GM18511 (cell line): ENCODE measurements at regions not wholly inside any gene's neighbourhood (a gene's known extent, or its start where the extent isn't known, plus 50 kb on each side); places are given as distances from the start of the nearest gene placed in this dataset.
A peak's percentile ranks its signal among the peaks of the same experiment; 100 is the strongest.

ENCODE experiments used
- ATAC-seq: cut with Tn5 transposase; IDR thresholded peaks from one replicate; pipeline ENCODE4 v1.9.1; 2021; ENCODE audit warnings: mild to moderate bottlenecking, moderate library complexity; ENCODE audit not compliant: unreplicated experiment

GRCh38 chr9:78781681-78782080 lies 484.8 kb downstream of the PSAT1 start:
- no peak for ATAC-seq

DNA sequence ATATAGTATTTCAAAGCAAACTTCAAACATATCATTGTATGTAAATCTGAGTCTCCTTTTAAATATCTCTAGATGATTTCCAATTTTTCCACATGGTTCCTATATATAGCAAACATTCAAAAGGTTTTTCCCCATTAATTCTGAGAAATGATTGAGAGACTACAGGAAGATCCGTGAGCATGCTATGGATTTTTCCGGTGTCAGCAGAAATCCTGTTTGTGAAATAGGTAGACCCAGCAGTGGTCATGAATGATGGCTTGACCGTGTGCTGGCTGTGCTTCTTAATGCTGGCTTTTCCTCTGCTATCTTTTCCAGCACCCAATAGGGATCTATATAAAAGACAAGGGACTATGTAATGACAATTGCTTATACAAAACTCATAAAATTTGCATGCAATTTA lies 485.3 kb downstream of the PSAT1 start:
- no peak for ATAC-seq

- no peak for ATAC-seq
Observed at GRCh38 chr9:78782858-78783257, 485.9 kb downstream of the PSAT1 start.

DNA sequence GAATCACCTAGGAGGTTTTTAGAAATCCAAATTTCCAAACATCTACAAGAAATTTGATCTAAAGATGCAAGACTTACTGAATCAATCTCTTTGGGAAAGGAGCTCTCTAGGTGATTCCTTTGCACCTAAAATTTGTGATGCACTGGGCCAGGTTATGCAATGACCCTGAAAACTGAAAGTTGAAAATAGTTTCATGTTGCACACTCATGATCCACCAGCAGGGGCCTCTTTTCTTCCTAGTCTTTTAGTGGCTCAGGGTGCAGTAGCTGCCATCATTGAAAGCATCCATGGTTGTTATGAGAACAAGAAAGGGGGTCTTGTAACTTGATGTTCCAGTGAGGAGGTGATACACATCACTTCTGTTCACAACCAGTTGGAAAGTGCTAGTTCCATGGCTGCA lies 486.8 kb downstream of the PSAT1 start:
- ATAC-seq, result peak; percentile 72

GRCh38 chr9:78786794-78787193 lies 489.9 kb downstream of the PSAT1 start:
- ATAC-seq, result no peak

GRCh38 chr9:78788101-78788500 lies 491.2 kb downstream of the PSAT1 start:
- no peak for ATAC-seq

DNA sequence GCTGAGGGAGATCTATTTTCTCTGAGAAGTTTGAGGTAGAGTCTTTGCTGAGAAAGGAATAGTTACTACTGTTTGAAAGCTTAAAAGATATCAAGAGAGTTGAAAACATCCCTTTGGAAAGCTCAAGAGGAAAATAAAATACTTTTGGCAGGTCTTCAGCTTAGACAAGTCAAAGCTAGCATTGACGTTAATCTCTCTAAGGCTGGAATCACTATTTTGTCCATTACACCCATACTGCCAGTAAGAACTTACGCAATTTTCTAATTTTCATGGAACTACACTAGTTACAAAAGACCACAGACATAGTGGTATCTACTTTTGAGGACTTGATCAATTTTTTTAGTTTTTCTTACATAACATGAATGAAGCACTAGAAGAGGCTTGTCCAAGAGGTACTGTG lies 494.9 kb downstream of the PSAT1 start:
- ATAC-seq, result no peak

- no peak for ATAC-seq
Observed at GRCh38 chr9:78792745-78793144, 495.8 kb downstream of the PSAT1 start.

GRCh38 chr9:78805771-78806170 lies 508.8 kb downstream of the PSAT1 start:
- ATAC-seq, result no peak

- ATAC-seq, result no peak
Observed at GRCh38 chr9:78806492-78807160, 509.7 kb downstream of the PSAT1 start.

DNA sequence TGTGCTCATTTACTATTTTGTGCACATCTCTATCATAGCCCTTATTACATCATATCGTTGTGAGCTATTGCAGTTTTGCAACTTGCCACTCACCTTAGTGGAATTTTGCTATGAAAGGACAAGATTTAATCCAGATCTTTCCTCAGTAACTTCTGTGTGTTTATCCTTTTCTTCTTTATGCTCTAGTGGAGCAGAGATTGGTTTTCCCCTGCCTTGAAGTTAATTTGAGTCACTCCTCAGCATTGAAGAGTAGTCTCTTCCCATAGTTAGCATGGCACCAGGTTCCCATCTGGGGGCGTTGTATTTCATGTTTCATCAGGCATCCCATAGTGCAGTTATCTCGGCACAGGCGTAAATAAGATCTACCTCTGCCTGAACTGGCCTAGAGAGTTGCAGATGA lies 510.4 kb downstream of the PSAT1 start:
- ATAC-seq, result no peak

DNA sequence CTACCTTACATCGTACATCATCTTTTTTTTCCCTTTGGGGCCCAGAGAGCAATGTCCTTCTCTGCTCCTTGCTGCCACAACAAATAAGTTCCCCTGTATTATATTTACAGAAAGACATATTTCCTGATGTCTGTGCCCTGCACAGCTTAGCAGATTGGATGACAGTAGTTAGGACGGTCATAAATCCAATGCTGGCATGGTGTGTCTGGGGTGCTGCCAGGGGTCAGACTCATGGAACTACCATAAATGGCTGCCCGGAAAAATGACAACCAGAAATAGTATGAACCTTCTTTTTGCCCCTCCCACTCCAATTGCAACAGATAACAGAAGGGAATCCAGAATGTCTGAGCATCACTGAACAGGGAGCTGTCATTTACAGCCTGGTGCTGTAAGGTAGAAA lies 511.1 kb downstream of the PSAT1 start:
- ATAC-seq, result no peak

GRCh38 chr9:78811622-78812276 lies 514.8 kb downstream of the PSAT1 start:
- ATAC-seq, result no peak

DNA sequence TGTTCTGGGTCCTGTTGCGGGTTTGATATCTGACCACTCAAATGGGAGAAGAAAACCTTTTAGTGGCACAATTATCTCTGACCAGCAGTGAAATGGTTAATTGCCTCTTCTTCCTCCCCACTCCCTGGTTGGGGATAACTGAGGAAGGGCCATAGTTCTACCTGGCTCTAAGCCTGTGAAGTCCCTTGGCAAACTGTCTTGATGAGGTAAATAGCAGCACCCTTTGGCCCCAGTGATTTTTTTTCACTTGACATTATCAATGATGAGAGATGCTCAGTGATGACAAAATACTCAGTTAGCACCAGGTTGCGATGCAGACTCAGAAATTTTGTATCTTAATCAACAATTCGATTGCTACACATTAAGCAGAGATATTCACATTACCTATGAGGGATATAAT lies 515.7 kb downstream of the PSAT1 start:
- ATAC-seq, result no peak

- ATAC-seq, result no peak
Observed at GRCh38 chr9:78813602-78814180, 516.8 kb downstream of the PSAT1 start.

DNA sequence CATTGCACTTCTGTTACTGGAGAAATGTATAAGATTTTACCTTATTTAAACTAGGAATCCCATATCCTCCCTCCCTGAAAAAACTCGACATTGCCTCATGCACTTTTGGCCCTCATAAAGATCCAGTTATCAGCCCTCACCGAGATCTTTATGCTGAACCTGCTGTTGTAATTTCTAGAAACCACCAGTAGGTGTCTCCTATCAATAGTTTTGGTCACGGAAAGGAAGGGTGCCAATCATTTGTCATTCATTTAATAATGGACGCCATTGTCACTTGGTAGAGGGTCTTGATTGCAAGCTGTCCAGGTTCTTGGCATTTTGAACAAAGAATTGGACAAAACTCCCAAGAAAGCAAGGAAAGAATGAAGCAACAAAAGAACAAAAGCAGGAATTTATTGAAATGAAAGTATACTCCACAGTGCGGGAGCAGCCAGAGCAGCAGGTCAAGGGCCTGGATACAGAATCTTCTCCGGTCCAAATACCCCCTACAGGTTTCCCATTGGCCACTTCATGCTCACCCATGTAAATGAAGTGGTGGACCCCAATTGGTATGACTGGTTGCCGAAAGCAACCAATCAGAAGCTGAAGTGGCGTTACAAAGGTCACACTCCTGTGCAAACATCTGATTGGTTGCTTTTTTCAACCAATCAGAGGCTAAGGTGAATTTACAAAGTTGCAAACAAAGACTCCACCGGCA lies 524.3 kb downstream of the PSAT1 start:
- peak; percentile 91 for ATAC-seq

DNA sequence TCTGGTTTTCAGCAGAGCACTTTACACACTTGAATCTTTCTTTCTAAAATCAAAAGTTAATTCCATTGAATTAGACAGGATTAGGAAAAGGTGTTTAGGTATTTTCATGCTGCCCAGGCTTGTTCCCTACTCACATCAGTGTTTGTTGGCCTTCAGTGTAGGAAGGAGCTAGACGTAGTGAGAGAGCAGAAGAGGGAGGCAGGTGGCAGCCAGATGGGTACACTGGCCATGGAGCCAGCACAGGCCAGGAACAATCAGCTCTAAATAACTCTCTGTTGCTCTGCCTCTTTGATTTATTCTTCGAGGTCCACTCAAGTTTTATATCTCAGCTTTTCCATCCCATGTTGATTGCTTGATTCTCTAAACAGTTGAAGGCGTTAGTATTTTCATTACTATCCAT lies 529.6 kb downstream of the PSAT1 start:
- no peak for ATAC-seq

DNA sequence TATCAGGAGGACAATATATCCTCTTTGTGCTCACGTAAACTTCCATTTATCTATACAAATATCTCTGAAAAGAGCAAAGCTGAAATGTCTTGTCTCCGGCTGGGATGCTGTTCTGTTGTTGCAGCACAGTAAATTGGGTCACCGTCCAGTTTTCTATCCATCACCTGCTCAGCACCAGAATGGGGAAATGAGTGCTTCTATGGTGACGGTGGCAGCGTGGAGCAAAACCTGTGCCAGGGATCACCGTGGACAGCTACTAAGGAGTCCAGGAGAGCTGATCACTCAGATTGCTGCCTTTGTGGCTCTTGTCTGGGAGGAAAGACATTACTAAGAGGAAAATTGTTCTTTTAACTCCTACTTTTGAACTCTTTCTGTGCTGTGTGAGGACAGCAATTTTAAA lies 531.6 kb downstream of the PSAT1 start:
- no peak for ATAC-seq

DNA sequence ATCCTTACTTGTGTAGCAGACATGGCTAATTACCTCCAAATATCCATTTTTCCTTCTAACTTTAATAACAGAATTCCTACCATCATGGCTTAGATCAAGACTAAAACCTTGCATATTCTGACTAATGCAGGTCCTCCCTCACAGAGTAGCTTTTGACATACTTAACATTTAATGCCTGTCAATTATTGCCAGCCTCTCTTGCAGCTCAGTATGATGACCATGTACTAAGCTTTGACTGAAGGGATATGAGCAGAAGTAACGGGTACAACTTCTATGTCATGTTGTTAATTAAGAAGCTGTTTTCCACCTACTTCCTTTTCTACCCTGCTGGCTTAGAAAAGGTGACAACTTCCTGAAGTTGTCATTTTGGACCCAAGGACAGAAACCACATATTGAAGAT lies 533.4 kb downstream of the PSAT1 start:
- ATAC-seq, result no peak

GRCh38 chr9:78831726-78832125 lies 534.8 kb downstream of the PSAT1 start:
- ATAC-seq, result no peak

- ATAC-seq, result no peak
Observed at GRCh38 chr9:78835928-78836450, 539.1 kb downstream of the PSAT1 start.

DNA sequence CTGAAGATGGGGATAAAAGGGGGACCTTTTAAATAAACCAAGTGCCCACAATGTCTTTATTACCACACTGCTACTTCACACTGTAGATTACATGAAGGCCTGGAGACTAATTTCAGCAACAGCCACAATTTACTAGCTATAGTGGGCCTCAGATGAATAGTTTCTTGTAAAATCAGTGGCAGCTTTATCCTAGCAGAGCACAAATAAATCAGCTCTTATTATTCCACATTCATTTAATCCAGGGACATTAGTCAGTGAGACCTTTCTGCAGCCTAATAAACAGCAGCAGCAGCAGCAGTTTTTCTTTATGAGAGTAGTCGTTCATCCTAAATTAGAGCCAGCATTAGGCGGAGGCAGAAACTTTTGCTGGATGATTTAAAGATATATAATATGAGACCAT lies 542.3 kb downstream of the PSAT1 start:
- no peak for ATAC-seq
